DND-41 (cell line): ENCODE measurements at regions not wholly inside any gene's neighbourhood (a gene's known extent, or its start where the extent isn't known, plus 50 kb on each side); places are given as distances from the start of the nearest gene placed in this dataset.

Experiments used
- CTCF ChIP-seq: IDR thresholded peaks from 2 replicates; pipeline ENCODE4 v1.5.1; 2012; ENCODE audit warnings: borderline replicate concordance, low read length, moderate library complexity, mild to moderate bottlenecking; ENCODE audit not compliant: poor library complexity, severe bottlenecking; ENCODE audit errors: extremely low read depth
- EZH2 ChIP-seq: IDR thresholded peaks from 3 replicates; pipeline ENCODE4 v1.6.1; 2012; ENCODE audit warnings: borderline replicate concordance, low read depth, mild to moderate bottlenecking, moderate library complexity, low read length, inconsistent platforms; ENCODE audit not compliant: severe bottlenecking

GRCh38 chr14:22487401-22487800 lies 101.6 kb downstream of the DAD1 start:
- TF ChIP-seq CTCF (no peak), EZH2 (no peak)
